PFSK-1 (cell line): ENCODE measurements at regions not wholly inside any gene's neighbourhood (a gene's known extent, or its start where the extent isn't known, plus 50 kb on each side); places are given as distances from the start of the nearest gene placed in this dataset.

Experiments used
- FOXP2 ChIP-seq: optimal IDR thresholded peaks from 2 replicates; pipeline ENCODE3; 2011; ENCODE audit warnings: borderline replicate concordance, control low read depth, inconsistent platforms; ENCODE audit not compliant: insufficient read depth; ENCODE audit errors: extremely low read length, extremely low read depth
- POLR2AphosphoS5 ChIP-seq: IDR thresholded peaks from 2 replicates; pipeline ENCODE4 v1.6.1; 2012; ENCODE audit warnings: low read depth, mild to moderate bottlenecking, control low read depth, low read length, moderate library complexity
- SIN3A ChIP-seq: IDR thresholded peaks from 2 replicates; pipeline ENCODE4 v1.6.1; 2012; ENCODE audit warnings: mild to moderate bottlenecking, low read length, moderate library complexity, borderline replicate concordance; ENCODE audit not compliant: insufficient read depth
- TAF1 ChIP-seq: IDR thresholded peaks from 2 replicates; pipeline ENCODE4 v1.6.1; 2012; ENCODE audit warnings: low read length, control low read depth, borderline replicate concordance; ENCODE audit not compliant: insufficient read depth
- TF ChIP-seq, protein P1 (sequence below), 2 experiments: IDR thresholded peaks; 2 replicates each; pipeline versions ENCODE4 v1.6.1 to v1.8.0; 2011 to 2012; ENCODE audit warnings: low read depth in 2 of 2, low read length in 2 of 2, control low read depth in 1 of 2, inconsistent platforms in 1 of 2, mild to moderate bottlenecking in 1 of 2, moderate library complexity in 1 of 2; ENCODE audit not compliant: insufficient read depth in 1 of 2

DNA sequence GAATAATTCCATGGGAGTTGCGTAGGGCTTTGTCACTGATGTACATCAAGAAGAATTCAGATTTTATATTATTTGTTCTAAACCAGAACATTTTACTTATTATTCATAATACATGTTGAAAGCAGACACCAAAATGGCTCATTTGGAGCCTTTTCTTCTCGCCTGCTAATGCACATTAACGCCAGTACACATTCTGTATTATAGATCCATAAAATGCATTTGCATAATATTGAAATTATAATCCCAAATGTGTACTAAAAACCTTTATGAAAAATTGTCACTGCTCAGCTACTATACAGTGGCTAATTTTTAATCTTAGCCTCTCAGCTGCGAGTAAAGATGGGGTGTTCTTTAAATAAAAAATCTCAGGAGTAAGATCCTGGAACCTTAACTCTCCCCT lies 452.2 kb upstream of the HNRNPA3 start:
- TF ChIP-seq FOXP2 (no peak), TAF1 (no peak), POLR2AphosphoS5 (no peak), SIN3A (no peak)
- TF ChIP-seq, protein P1, sequence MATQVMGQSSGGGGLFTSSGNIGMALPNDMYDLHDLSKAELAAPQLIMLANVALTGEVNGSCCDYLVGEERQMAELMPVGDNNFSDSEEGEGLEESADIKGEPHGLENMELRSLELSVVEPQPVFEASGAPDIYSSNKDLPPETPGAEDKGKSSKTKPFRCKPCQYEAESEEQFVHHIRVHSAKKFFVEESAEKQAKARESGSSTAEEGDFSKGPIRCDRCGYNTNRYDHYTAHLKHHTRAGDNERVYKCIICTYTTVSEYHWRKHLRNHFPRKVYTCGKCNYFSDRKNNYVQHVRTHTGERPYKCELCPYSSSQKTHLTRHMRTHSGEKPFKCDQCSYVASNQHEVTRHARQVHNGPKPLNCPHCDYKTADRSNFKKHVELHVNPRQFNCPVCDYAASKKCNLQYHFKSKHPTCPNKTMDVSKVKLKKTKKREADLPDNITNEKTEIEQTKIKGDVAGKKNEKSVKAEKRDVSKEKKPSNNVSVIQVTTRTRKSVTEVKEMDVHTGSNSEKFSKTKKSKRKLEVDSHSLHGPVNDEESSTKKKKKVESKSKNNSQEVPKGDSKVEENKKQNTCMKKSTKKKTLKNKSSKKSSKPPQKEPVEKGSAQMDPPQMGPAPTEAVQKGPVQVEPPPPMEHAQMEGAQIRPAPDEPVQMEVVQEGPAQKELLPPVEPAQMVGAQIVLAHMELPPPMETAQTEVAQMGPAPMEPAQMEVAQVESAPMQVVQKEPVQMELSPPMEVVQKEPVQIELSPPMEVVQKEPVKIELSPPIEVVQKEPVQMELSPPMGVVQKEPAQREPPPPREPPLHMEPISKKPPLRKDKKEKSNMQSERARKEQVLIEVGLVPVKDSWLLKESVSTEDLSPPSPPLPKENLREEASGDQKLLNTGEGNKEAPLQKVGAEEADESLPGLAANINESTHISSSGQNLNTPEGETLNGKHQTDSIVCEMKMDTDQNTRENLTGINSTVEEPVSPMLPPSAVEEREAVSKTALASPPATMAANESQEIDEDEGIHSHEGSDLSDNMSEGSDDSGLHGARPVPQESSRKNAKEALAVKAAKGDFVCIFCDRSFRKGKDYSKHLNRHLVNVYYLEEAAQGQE (IDR thresholded peaks at IDR 0.05; ENCODE audit: insufficient read depth in 1 of 2, low read depth in 2 of 2, low read length in 2 of 2), result no peak

DNA sequence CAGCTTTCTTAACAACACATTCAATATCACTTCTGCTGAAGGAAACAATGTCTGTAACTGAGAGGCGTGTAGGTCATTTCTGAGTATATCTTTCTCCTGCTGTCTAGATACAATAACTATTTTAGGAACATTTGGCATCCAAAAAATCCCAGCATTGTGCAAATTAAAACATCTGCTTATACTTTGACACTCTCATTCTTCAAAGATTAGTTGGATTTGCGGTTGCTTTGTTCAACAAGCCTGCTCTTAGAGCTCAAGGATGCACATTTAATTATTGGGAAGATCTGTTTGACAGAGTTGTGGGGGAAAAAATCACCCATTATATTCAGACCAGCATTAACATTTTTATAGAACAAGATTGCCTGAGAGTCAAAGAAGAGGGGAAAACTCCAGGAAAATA lies 449.5 kb upstream of the HNRNPA3 start:
- TF ChIP-seq TAF1 (no peak), SIN3A (no peak), POLR2AphosphoS5 (no peak), FOXP2 (no peak)
- TF ChIP-seq, protein P1 (IDR thresholded peaks at IDR 0.05; ENCODE audit: insufficient read depth in 1 of 2, low read depth in 2 of 2, low read length in 2 of 2), result no peak

DNA sequence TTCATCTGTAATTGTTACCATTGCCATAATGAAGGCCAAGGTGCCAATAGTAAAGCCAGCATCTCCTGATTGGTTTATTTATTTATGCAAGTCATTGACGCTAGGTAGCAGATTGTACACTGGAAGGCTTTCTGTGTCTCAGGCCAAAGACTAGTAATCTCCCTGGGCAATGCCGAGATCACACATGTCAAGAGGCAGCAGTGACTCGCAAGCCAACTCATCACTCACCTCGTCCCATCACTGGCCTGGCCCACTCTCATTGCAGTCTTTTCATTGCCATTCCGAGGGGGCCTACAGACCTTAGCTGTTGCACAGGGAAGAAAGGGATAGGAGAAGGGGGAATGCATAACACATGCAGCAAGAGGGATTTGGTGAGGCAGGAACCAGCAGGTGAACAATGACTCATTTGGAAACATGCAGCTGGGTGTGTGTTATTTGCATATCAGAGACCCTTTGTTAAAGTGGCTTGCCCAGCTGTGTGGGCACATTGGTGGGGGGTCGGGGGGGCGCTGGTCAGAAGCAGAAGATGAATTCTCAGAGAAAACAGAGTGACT lies 448.7 kb upstream of the HNRNPA3 start:
- TF ChIP-seq FOXP2 (no peak), SIN3A (no peak), POLR2AphosphoS5 (no peak), TAF1 (no peak)
- TF ChIP-seq, protein P1 (IDR thresholded peaks at IDR 0.05; ENCODE audit: insufficient read depth in 1 of 2, low read depth in 2 of 2, low read length in 2 of 2), result no peak

DNA sequence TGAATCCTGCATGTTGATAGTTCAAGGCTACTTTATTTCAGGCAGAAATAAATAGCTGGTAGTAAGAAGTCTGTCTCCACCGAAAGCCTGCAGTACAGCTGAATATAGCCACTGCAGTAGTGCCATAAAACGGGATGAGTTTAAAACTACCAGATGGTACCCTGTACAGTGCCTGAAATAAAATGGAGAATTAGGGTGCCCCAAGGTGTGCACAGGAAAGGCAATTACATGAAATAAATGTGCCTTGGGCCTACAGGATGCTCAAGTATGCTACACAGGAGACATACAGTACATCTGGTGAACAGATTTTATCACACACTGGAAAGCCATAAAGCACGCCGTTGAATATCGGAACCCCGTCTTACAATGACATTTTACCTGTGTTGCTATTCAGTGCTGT lies 447.7 kb upstream of the HNRNPA3 start:
- TF ChIP-seq POLR2AphosphoS5 (no peak), SIN3A (no peak), FOXP2 (no peak), TAF1 (no peak)
- TF ChIP-seq, protein P1 (IDR thresholded peaks at IDR 0.05; ENCODE audit: insufficient read depth in 1 of 2, low read depth in 2 of 2, low read length in 2 of 2), result no peak

DNA sequence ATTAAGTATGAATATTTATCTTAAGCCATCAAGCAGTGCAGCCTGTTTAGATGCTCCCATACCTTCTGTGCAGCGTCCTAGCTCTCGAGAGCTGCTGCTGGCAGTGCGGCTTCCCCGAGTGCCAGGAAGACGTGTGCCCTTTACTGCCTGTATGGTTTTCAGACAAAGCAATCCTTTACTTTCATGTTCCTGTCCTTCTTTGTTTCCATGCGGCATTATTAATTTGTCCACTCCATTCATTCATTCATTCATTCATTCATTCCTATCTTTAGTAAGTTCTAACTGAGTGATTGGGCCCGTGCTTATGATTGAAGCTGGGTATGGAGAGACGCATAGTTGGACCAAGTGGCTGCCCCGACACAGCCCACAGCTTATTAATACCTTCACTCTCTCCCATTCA lies 446.6 kb upstream of the HNRNPA3 start:
- TF ChIP-seq, protein P1 (IDR thresholded peaks at IDR 0.05; ENCODE audit: insufficient read depth in 1 of 2, low read depth in 2 of 2, low read length in 2 of 2), result no peak
- TF ChIP-seq SIN3A (no peak), FOXP2 (no peak), POLR2AphosphoS5 (no peak), TAF1 (no peak)
